Tongue (tissue), 1 donor: ENCODE measurements at regions not wholly inside any gene's neighbourhood (a gene's known extent, or its start where the extent isn't known, plus 50 kb on each side); places are given as distances from the start of the nearest gene placed in this dataset.

Source experiments
- DNase-seq: peaks from one replicate; pipeline ENCODE4 v3.0.0-alpha.2; 2015

- DNase-seq = no peak
Observed at GRCh38 chr4:54152846-54153600, 53.1 kb downstream of the GSX2 start.

- no peak for DNase-seq
Observed at GRCh38 chr4:54155936-54156335, 56.0 kb downstream of the GSX2 start.

GRCh38 chr4:54157606-54158005 lies 57.6 kb downstream of the GSX2 start:
- no peak for DNase-seq

GRCh38 chr4:54159543-54159942 lies 59.6 kb downstream of the GSX2 start:
- DNase-seq = no peak

GRCh38 chr4:54165011-54165410 lies 64.1 kb upstream of the PDGFRA start:
- DNase-seq = no peak

GRCh38 chr4:54165438-54165837 lies 63.7 kb upstream of the PDGFRA start:
- DNase-seq = peak; percentile 19

GRCh38 chr4:54167508-54167907 lies 61.6 kb upstream of the PDGFRA start:
- DNase-seq = no peak

- DNase-seq = no peak
Observed at GRCh38 chr4:54169176-54169575, 59.9 kb upstream of the PDGFRA start.

GRCh38 chr4:54172156-54172555 lies 56.9 kb upstream of the PDGFRA start:
- DNase-seq = no peak

GRCh38 chr4:54173281-54173912 lies 55.7 kb upstream of the PDGFRA start:
- DNase-seq = no peak

- DNase-seq = no peak
Observed at GRCh38 chr4:54176202-54176601, 52.9 kb upstream of the PDGFRA start.
